Fibroblast of lung (primary cell): ENCODE measurements at regions not wholly inside any gene's neighbourhood (a gene's known extent, or its start where the extent isn't known, plus 50 kb on each side); places are given as distances from the start of the nearest gene placed in this dataset.

Experiments used
- DNase-seq, 2 donors: peaks; one replicate each; pipeline versions ENCODE4 v3.0.0 to v3.0.0-alpha.2; 2010; ENCODE audit warnings: low read depth in 2 of 2
- H2AFZ ChIP-seq: 2 replicates; pipeline ENCODE4 v1.5.1; 2012; ENCODE audit warnings: low read length, control low read depth, inconsistent platforms
- H3K27ac ChIP-seq: 2 replicates; pipeline ENCODE4 v1.5.1; 2011; ENCODE audit warnings: low read length, control low read depth; ENCODE audit not compliant: insufficient read depth
- H3K27me3 ChIP-seq: 2 replicates; pipeline ENCODE4 v1.5.1; 2011; ENCODE audit warnings: mild to moderate bottlenecking, low read length; ENCODE audit not compliant: control insufficient read depth, insufficient read depth
- H3K36me3 ChIP-seq: 2 replicates; pipeline ENCODE4 v1.5.1; 2011; ENCODE audit warnings: low read length; ENCODE audit not compliant: control insufficient read depth, insufficient read depth
- H3K4me1 ChIP-seq: 2 replicates; pipeline ENCODE4 v1.5.1; 2011; ENCODE audit warnings: low read length; ENCODE audit not compliant: control insufficient read depth, insufficient read depth; ENCODE audit errors: extremely low read depth
- H3K4me2 ChIP-seq: 2 replicates; pipeline ENCODE4 v1.5.1; 2011; ENCODE audit warnings: low read length, control low read depth; ENCODE audit not compliant: insufficient read depth; ENCODE audit errors: extremely low read depth
- H3K4me3 ChIP-seq, 4 experiments: fragments of 200-600 bp in 1 of 4; sonication (generic) in 1 of 4; replicated peaks in 1 of 4; 2 replicates each; pipeline ENCODE4 v1.5.1; 2011 to 2016; ENCODE audit warnings: low read length in 4 of 4, low read depth in 3 of 4, mild to moderate bottlenecking in 3 of 4, control low read depth in 2 of 4, inconsistent platforms in 1 of 4, mixed read lengths in 1 of 4; ENCODE audit not compliant: insufficient read depth in 1 of 4; ENCODE audit errors: control extremely low read depth in 1 of 4
- H3K79me2 ChIP-seq: 2 replicates; pipeline ENCODE4 v1.5.1; 2012; ENCODE audit warnings: mild to moderate bottlenecking, low read length, inconsistent platforms; ENCODE audit not compliant: control insufficient read depth, insufficient read depth
- H3K9ac ChIP-seq: 2 replicates; pipeline ENCODE4 v1.5.1; 2011; ENCODE audit warnings: mild to moderate bottlenecking, low read length, control low read depth; ENCODE audit not compliant: insufficient read depth
- H3K9me3 ChIP-seq: 2 replicates; pipeline ENCODE4 v1.5.1; 2012; ENCODE audit warnings: low read depth, low read length; ENCODE audit not compliant: control insufficient read depth, insufficient read depth
- H4K20me1 ChIP-seq: 2 replicates; pipeline ENCODE4 v1.5.1; 2011; ENCODE audit warnings: low read length; ENCODE audit not compliant: control insufficient read depth, insufficient read depth; ENCODE audit errors: extremely low read depth
- EZH2 ChIP-seq: IDR thresholded peaks from 2 replicates; pipeline ENCODE4 v1.5.1; 2012; ENCODE audit warnings: low read length, control low read depth, mild to moderate bottlenecking; ENCODE audit errors: missing control alignments
- TF ChIP-seq, protein P1 (sequence below), 2 donors: IDR thresholded peaks in 1 of 2; conservative IDR thresholded peaks in 1 of 2; 1 replicate in 1 of 2; 2 replicates in 1 of 2; pipeline ENCODE4 v1.5.1; 2011 to 2012; ENCODE audit warnings: low read length in 2 of 2, control low read depth in 1 of 2, inconsistent platforms in 1 of 2, low read depth in 1 of 2, mild to moderate bottlenecking in 1 of 2

DNA sequence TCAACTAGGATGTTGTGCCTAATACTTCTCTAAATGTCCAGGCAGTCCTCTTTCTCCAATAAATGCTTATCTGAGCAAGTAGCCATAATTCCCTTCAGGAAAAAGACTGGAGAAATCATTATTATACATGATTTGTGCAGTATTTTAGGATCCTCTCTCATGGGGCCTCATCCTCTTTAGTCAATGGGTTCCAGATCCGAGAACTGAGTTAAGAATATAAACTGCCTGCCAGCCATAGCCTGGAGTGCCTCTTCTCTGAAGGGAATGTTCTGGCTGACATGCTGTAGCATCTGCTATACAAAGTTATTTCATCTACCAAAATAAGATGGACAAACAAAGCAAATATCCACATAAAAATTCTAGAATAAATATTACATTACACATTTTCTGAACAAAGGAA, 334.0 kb upstream of the PRMT6 start:
- no peaks in the 10 kb centered on the region for H4K20me1 ChIP-seq
- no peaks in the 10 kb centered on the region for H3K79me2 ChIP-seq
- no peak overlapping the region for H2AFZ ChIP-seq
- H3K27ac ChIP-seq: no peak overlapping the region
- no peak overlapping the region for H3K4me2 ChIP-seq
- no peak for DNase-seq
- no peaks in the 10 kb centered on the region for H3K27me3 ChIP-seq
- H3K9me3 ChIP-seq: no peaks in the 10 kb centered on the region
- peak overlapping the region in 1 of 4 experiments; percentile 34 for H3K4me3 ChIP-seq
- H3K4me1 ChIP-seq: no peaks in the 10 kb centered on the region
- TF ChIP-seq EZH2: no peak
- TF ChIP-seq, protein P1, sequence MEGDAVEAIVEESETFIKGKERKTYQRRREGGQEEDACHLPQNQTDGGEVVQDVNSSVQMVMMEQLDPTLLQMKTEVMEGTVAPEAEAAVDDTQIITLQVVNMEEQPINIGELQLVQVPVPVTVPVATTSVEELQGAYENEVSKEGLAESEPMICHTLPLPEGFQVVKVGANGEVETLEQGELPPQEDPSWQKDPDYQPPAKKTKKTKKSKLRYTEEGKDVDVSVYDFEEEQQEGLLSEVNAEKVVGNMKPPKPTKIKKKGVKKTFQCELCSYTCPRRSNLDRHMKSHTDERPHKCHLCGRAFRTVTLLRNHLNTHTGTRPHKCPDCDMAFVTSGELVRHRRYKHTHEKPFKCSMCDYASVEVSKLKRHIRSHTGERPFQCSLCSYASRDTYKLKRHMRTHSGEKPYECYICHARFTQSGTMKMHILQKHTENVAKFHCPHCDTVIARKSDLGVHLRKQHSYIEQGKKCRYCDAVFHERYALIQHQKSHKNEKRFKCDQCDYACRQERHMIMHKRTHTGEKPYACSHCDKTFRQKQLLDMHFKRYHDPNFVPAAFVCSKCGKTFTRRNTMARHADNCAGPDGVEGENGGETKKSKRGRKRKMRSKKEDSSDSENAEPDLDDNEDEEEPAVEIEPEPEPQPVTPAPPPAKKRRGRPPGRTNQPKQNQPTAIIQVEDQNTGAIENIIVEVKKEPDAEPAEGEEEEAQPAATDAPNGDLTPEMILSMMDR (conservative IDR thresholded peaks at IDR 0.05 in 1 of 2, IDR thresholded peaks at IDR 0.05 in 1 of 2; ENCODE audit: low read depth in 1 of 2, low read length in 2 of 2): no peak
- H3K9ac ChIP-seq: no peak overlapping the region
- H3K36me3 ChIP-seq: no peaks in the 10 kb centered on the region

DNA sequence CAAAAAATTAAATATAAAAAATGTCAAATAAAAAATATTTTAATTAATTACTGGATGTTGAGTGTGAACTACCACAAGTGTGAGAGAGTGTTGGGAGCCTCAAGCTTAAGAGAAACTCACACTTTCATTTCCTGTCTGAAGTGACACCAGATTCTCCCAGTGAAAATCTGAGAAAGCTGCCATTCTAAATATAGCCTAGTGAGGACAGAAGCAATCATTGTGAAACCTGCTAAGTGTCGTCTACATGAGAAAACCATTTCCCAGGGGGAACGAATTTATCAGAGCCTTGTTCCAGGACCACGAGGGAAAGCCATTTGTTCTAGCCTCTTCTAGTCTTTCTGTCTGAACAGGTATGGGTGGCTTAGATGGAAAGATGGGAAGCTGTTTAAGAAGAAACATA, 329.3 kb upstream of the PRMT6 start:
- no peaks in the 10 kb centered on the region for H3K9me3 ChIP-seq
- H3K79me2 ChIP-seq: no peaks in the 10 kb centered on the region
- no peaks in the 10 kb centered on the region for H3K36me3 ChIP-seq
- no peaks in the 10 kb centered on the region for H3K4me1 ChIP-seq
- no peaks in the 10 kb centered on the region for H4K20me1 ChIP-seq
- H3K4me2 ChIP-seq: no peak overlapping the region
- no peak for TF ChIP-seq EZH2
- TF ChIP-seq, protein P1 (conservative IDR thresholded peaks at IDR 0.05 in 1 of 2, IDR thresholded peaks at IDR 0.05 in 1 of 2; ENCODE audit: low read depth in 1 of 2, low read length in 2 of 2): no peak
- DNase-seq: no peak
- H3K27me3 ChIP-seq: no peaks in the 10 kb centered on the region
- H2AFZ ChIP-seq: no peak overlapping the region
- H3K4me3 ChIP-seq: no peak overlapping the region
- H3K9ac ChIP-seq: no peak overlapping the region
- no peak overlapping the region for H3K27ac ChIP-seq

DNA sequence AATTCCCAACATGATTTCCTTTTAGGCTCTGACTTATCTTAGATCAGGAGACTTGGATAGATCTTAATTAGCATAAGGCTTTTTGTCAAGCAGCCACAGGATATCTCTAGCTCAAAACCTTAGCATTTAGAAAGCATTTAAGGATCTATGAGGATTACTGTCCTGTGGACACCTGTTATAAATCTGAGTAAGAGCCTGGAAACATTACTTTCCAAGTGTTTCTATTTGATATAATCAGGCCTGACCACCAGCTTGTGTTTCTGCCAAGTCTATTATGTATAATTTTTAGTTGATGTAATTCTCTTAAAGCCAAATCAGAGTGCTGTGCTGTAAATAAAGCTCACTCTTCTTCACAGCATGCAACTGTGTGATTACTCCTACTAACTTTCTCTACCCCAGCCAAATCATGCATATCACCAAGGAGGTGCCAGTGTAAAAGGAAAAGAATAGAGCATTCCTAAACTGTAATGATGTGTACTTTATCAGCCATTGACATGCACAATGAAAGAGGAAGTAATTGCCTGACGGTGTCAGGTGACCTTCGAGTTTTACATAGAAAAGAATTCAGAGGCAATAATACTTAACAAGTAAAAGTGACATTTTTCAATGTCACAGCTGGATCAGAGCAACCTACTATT, 309.9 kb upstream of the PRMT6 start:
- H3K36me3 ChIP-seq: no peaks in the 10 kb centered on the region
- no peaks in the 10 kb centered on the region for H3K9me3 ChIP-seq
- no peak overlapping the region for H2AFZ ChIP-seq
- no peaks in the 10 kb centered on the region for H3K4me1 ChIP-seq
- no peaks in the 10 kb centered on the region for H3K27me3 ChIP-seq
- no peak overlapping the region for H3K4me3 ChIP-seq
- H3K79me2 ChIP-seq: no peaks in the 10 kb centered on the region
- TF ChIP-seq EZH2: no peak
- TF ChIP-seq, protein P1 (conservative IDR thresholded peaks at IDR 0.05 in 1 of 2, IDR thresholded peaks at IDR 0.05 in 1 of 2; ENCODE audit: low read depth in 1 of 2, low read length in 2 of 2): no peak
- no peak overlapping the region for H3K27ac ChIP-seq
- H3K4me2 ChIP-seq: no peak overlapping the region
- H3K9ac ChIP-seq: no peak overlapping the region
- H4K20me1 ChIP-seq: no peaks in the 10 kb centered on the region
- peak; percentile 2 to 22 for DNase-seq
